ENCODE measurements at regions not wholly inside any gene's neighbourhood (a gene's known extent, or its start where the extent isn't known, plus 50 kb on each side); places are given as distances from the start of the nearest gene placed in this dataset.

GRCh38 chr2:22238967-22239366 lies 1115.2 kb downstream of the TDRD15 start:
- Histone ChIP-seq H3K4me3 (ENCODE audit: low read length) (no peak overlapping the region), H3K4me2 (ENCODE audit: low read length) (no peak overlapping the region), H3K9me2 (replicated peaks; ENCODE audit: control insufficient read depth, low read length) (no peaks in the 10 kb centered on the region), H3K9me3 (ENCODE audit: control insufficient read depth, insufficient read depth, low read length) (no peaks in the 10 kb centered on the region), H3F3A (ENCODE audit: control insufficient read depth, insufficient read depth) (no peaks in the 10 kb centered on the region), H3K27ac (ENCODE audit: low read depth, low read length) (no peak overlapping the region), H3K79me2 (ENCODE audit: control insufficient read depth, low read length) (no peaks in the 10 kb centered on the region), H4K20me1 (ENCODE audit: control insufficient read depth, insufficient read depth, low read depth, low read length) (no peaks in the 10 kb centered on the region), H3K36me3 (ENCODE audit: control insufficient read depth, low read length) (no peaks in the 10 kb centered on the region), H3K27me3 (ENCODE audit: control insufficient read depth, low read length) (no peaks in the 10 kb centered on the region), H3K4me1 (ENCODE audit: control insufficient read depth, low read length) (no peaks in the 10 kb centered on the region)
- no peak for TF ChIP-seq EZH2phosphoT487 (IDR thresholded peaks at IDR 0.05; ENCODE audit: borderline replicate concordance, low read length)
- TF ChIP-seq, protein P1, sequence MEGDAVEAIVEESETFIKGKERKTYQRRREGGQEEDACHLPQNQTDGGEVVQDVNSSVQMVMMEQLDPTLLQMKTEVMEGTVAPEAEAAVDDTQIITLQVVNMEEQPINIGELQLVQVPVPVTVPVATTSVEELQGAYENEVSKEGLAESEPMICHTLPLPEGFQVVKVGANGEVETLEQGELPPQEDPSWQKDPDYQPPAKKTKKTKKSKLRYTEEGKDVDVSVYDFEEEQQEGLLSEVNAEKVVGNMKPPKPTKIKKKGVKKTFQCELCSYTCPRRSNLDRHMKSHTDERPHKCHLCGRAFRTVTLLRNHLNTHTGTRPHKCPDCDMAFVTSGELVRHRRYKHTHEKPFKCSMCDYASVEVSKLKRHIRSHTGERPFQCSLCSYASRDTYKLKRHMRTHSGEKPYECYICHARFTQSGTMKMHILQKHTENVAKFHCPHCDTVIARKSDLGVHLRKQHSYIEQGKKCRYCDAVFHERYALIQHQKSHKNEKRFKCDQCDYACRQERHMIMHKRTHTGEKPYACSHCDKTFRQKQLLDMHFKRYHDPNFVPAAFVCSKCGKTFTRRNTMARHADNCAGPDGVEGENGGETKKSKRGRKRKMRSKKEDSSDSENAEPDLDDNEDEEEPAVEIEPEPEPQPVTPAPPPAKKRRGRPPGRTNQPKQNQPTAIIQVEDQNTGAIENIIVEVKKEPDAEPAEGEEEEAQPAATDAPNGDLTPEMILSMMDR (IDR thresholded peaks at IDR 0.05; ENCODE audit: low read depth, low read length, poor library complexity, severe bottlenecking): no peak

- TF ChIP-seq, protein P1 (IDR thresholded peaks at IDR 0.05; ENCODE audit: low read depth, low read length, poor library complexity, severe bottlenecking): no peak
- TF ChIP-seq EZH2phosphoT487 (IDR thresholded peaks at IDR 0.05; ENCODE audit: borderline replicate concordance, low read length): no peak
- Histone ChIP-seq H3K4me1 (ENCODE audit: control insufficient read depth, low read length) (no peaks in the 10 kb centered on the region), H3K9me3 (ENCODE audit: control insufficient read depth, insufficient read depth, low read length) (no peaks in the 10 kb centered on the region), H3K27ac (ENCODE audit: low read depth, low read length) (no peak overlapping the region), H3K9me2 (replicated peaks; ENCODE audit: control insufficient read depth, low read length) (no peaks in the 10 kb centered on the region), H3K4me3 (ENCODE audit: low read length) (no peak overlapping the region), H3F3A (ENCODE audit: control insufficient read depth, insufficient read depth) (no peaks in the 10 kb centered on the region), H3K4me2 (ENCODE audit: low read length) (no peak overlapping the region), H3K79me2 (ENCODE audit: control insufficient read depth, low read length) (no peaks in the 10 kb centered on the region), H4K20me1 (ENCODE audit: control insufficient read depth, insufficient read depth, low read depth, low read length) (no peaks in the 10 kb centered on the region), H3K36me3 (ENCODE audit: control insufficient read depth, low read length) (no peaks in the 10 kb centered on the region), H3K27me3 (ENCODE audit: control insufficient read depth, low read length) (no peaks in the 10 kb centered on the region)
Measured at GRCh38 chr2:22247466-22247865, 1123.7 kb downstream of the TDRD15 start.

GRCh38 chr2:22248851-22249250 lies 1125.1 kb downstream of the TDRD15 start:
- H3F3A ChIP-seq (ENCODE audit: control insufficient read depth, insufficient read depth): no peaks in the 10 kb centered on the region
- no peak for TF ChIP-seq EZH2phosphoT487 (IDR thresholded peaks at IDR 0.05; ENCODE audit: borderline replicate concordance, low read length)
- TF ChIP-seq, protein P1 (IDR thresholded peaks at IDR 0.05; ENCODE audit: low read depth, low read length, poor library complexity, severe bottlenecking): no peak
- no peaks in the 10 kb centered on the region for H3K4me1 ChIP-seq (ENCODE audit: control insufficient read depth, low read length)
- H3K9me2 ChIP-seq (replicated peaks; ENCODE audit: control insufficient read depth, low read length): no peaks in the 10 kb centered on the region
- no peaks in the 10 kb centered on the region for H3K79me2 ChIP-seq (ENCODE audit: control insufficient read depth, low read length)
- H3K4me3 ChIP-seq (ENCODE audit: low read length): no peak overlapping the region
- H4K20me1 ChIP-seq (ENCODE audit: control insufficient read depth, insufficient read depth, low read depth, low read length): no peaks in the 10 kb centered on the region
- no peak overlapping the region for H3K27ac ChIP-seq (ENCODE audit: low read depth, low read length)
- H3K9me3 ChIP-seq (ENCODE audit: control insufficient read depth, insufficient read depth, low read length): no peaks in the 10 kb centered on the region
- no peaks in the 10 kb centered on the region for H3K27me3 ChIP-seq (ENCODE audit: control insufficient read depth, low read length)
- H3K36me3 ChIP-seq (ENCODE audit: control insufficient read depth, low read length): no peaks in the 10 kb centered on the region
- H3K4me2 ChIP-seq (ENCODE audit: low read length): no peak overlapping the region

GRCh38 chr2:22253171-22253570 lies 1129.4 kb downstream of the TDRD15 start:
- Histone ChIP-seq H3K4me3 (ENCODE audit: low read length) (no peak overlapping the region), H3K27ac (ENCODE audit: low read depth, low read length) (no peak overlapping the region), H3K4me2 (ENCODE audit: low read length) (no peak overlapping the region), H4K20me1 (ENCODE audit: control insufficient read depth, insufficient read depth, low read depth, low read length) (no peaks in the 10 kb centered on the region), H3K79me2 (ENCODE audit: control insufficient read depth, low read length) (no peaks in the 10 kb centered on the region), H3K9me3 (ENCODE audit: control insufficient read depth, insufficient read depth, low read length) (no peaks in the 10 kb centered on the region), H3K36me3 (ENCODE audit: control insufficient read depth, low read length) (no peaks in the 10 kb centered on the region), H3K27me3 (ENCODE audit: control insufficient read depth, low read length) (no peaks in the 10 kb centered on the region), H3K9me2 (replicated peaks; ENCODE audit: control insufficient read depth, low read length) (no peaks in the 10 kb centered on the region), H3F3A (ENCODE audit: control insufficient read depth, insufficient read depth) (no peaks in the 10 kb centered on the region), H3K4me1 (ENCODE audit: control insufficient read depth, low read length) (no peaks in the 10 kb centered on the region)
- no peak for TF ChIP-seq EZH2phosphoT487 (IDR thresholded peaks at IDR 0.05; ENCODE audit: borderline replicate concordance, low read length)
- TF ChIP-seq, protein P1 (IDR thresholded peaks at IDR 0.05; ENCODE audit: low read depth, low read length, poor library complexity, severe bottlenecking): no peak
